ENCODE measurements at regions not wholly inside any gene's neighbourhood (a gene's known extent, or its start where the extent isn't known, plus 50 kb on each side); places are given as distances from the start of the nearest gene placed in this dataset.

DNA sequence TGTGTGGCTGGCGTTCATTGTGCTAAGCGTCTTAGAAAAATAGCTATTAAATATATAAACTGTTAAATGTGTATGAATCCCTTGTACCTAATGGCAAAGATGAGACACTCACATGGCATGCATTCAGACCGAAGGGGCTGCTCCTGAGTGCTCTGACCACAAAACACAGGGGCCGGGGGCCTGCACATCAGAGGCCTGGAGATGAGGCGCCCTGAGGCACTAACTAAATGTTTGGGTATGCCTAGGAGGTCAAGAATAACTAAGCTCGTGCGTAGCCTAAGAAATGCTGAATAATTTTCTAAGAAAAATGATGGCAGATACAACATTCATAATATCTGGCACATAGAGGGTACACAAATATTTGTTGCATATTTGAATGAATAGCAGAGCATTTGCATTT, 92.5 kb downstream of the PSMB1 start:
- H3K9me3 ChIP-seq (ENCODE audit: insufficient read depth, low read length), result no peaks in the 10 kb centered on the region; the same call in 1 of the 2 replicates
- TF ChIP-seq SUZ12 (IDR thresholded peaks at IDR 0.05; ENCODE audit: extremely low read depth, insufficient read depth, insufficient read length) (no peak), YY1 (IDR thresholded peaks at IDR 0.05; ENCODE audit: insufficient read depth, insufficient read length) (no peak), ZNF274 (IDR thresholded peaks at IDR 0.05; ENCODE audit: low read depth, low read length) (no peak)
- no peaks in the 10 kb centered on the region for H3K27me3 ChIP-seq (ENCODE audit: insufficient read depth, insufficient read length)
- peaks cover 4% of the 10 kb centered on the region for H3K4me1 ChIP-seq (ENCODE audit: insufficient read depth, insufficient read length)
- DNase-seq (ENCODE audit: low read depth, low spot score), result no peak
- H3K9ac ChIP-seq (ENCODE audit: insufficient read length, low read depth), result no peak overlapping the region
- no peak overlapping the region for H3K4me3 ChIP-seq (ENCODE audit: insufficient read length, low read depth)
- no peaks in the 10 kb centered on the region for H3K36me3 ChIP-seq (ENCODE audit: insufficient read depth, insufficient read length, low read length)

DNA sequence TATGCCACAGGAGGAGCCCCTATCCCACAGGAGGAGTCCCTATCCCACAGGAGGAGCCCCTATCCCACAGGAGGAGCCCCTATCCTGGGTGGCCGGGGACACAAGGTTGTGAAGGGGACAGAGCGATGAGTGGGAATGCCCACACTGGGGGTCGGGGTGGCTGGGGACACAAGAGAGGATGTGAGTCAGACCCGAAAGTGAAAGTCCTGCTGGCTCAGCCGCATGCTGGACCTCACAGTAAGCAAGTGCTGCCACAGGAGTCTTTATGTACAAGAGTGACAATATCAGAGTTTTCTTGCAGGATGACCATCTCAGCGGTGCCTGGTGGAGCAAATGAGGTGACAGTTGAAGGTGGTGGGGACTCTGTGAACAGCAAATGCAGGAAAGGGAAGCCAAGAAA, 93.7 kb downstream of the PSMB1 start:
- H3K27me3 ChIP-seq (ENCODE audit: insufficient read depth, insufficient read length), result no peaks in the 10 kb centered on the region
- peaks cover 4% of the 10 kb centered on the region for H3K4me1 ChIP-seq (ENCODE audit: insufficient read depth, insufficient read length)
- no peak for TF ChIP-seq SUZ12 (IDR thresholded peaks at IDR 0.05; ENCODE audit: extremely low read depth, insufficient read depth, insufficient read length)
- no peaks in the 10 kb centered on the region for H3K9me3 ChIP-seq (ENCODE audit: insufficient read depth, low read length)
- no peak overlapping the region for H3K4me3 ChIP-seq (ENCODE audit: insufficient read length, low read depth)
- H3K9ac ChIP-seq (ENCODE audit: insufficient read length, low read depth), result no peak overlapping the region
- no peaks in the 10 kb centered on the region for H3K36me3 ChIP-seq (ENCODE audit: insufficient read depth, insufficient read length, low read length)
- no peak for DNase-seq (ENCODE audit: low read depth, low spot score)

DNA sequence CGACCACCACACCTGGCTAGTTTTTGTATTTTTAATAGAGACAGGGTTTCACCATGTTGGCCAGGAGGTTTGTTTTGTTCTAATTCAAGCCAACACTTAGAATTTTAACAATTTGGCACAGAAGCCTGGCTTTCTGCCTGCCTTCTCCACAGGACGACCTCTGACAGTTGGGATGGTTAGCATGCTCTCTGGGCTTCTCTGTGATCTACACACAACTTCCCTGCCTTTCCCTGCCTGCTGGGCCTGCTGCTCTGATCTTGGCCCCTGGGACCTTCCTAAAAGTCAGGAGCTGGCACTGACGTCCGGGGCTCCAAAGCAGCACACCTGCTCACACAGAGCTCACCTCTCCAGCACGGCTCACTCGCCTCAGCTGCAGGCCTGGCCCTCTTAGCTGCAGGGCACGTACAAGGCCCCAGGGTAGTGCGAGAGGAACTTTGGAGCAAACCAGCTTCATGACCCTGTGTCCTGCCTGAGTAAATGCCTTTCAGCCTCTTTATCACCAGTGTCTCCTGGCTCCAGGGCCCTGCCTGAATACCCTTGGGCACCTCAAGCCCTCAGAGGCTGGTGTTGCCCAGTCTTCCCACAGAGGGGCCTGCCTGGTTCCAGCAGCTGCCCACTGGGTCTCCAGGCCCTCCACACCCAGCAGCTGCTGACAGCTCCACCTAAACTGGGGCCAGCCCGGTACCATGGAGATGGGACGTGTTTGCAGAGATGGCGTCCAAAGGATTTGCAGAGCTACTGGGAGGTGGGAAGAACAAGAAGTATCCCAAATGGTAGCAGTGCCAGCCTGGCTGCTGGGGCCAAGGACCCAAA, 96.0 kb downstream of the PSMB1 start:
- TF ChIP-seq YY1 (IDR thresholded peaks at IDR 0.05; ENCODE audit: insufficient read depth, insufficient read length), result no peak
- no peak for TF ChIP-seq SUZ12 (IDR thresholded peaks at IDR 0.05; ENCODE audit: extremely low read depth, insufficient read depth, insufficient read length)
- TF ChIP-seq ZNF274 (IDR thresholded peaks at IDR 0.05; ENCODE audit: low read depth, low read length), result no peak
- peaks cover 2% of the 10 kb centered on the region for H3K4me1 ChIP-seq (ENCODE audit: insufficient read depth, insufficient read length)
- H3K9ac ChIP-seq (ENCODE audit: insufficient read length, low read depth), result no peak overlapping the region
- DNase-seq (ENCODE audit: low read depth, low spot score), result no peak
- H3K36me3 ChIP-seq (ENCODE audit: insufficient read depth, insufficient read length, low read length), result no peaks in the 10 kb centered on the region
- H3K27me3 ChIP-seq (ENCODE audit: insufficient read depth, insufficient read length), result no peaks in the 10 kb centered on the region
- H3K4me3 ChIP-seq (ENCODE audit: insufficient read length, low read depth), result no peak overlapping the region
- H3K9me3 ChIP-seq (ENCODE audit: insufficient read depth, low read length), result no peaks in the 10 kb centered on the region

Measured in NT2/D1 (cell line).